ENCODE measurements at regions not wholly inside any gene's neighbourhood (a gene's known extent, or its start where the extent isn't known, plus 50 kb on each side); places are given as distances from the start of the nearest gene placed in this dataset.

DNA sequence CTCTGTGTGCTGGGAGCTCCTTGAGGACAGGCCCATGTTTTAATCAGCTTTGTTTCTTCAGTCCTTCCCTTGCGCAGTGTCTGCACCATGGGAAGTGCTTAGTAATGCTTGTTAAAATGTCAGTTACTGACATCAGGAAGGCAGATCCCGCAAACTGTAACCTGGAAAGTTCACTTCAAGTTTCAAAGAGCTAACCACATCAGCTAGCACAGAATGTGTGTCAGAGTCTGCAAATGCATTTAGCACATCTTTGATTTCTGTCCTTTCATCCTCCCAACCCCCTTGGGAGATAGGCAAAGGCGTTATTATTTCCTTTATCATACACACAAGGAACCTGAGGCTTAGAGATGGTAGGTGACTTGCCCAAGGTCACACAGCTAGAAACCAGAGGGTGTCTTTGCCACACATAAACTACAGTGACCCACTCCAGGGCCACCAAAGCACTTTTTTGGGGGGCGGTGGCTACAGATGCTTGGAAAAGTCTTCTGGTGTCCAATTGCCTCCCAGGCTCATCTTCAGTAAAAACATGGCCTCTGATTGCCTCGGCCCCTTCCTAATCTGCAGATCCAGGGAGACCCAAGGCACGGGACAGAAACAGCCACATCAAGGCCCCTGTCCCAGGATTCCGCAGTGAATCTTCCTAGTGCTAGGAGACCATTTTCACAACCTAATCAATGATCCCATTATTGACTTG lies 116.2 kb upstream of the GPR26 start:
- TF ChIP-seq FOXK2 (IDR thresholded peaks at IDR 0.05), result no peak
- TF ChIP-seq TARDBP (IDR thresholded peaks at IDR 0.05), result no peak
- no peak for TF ChIP-seq HDGF (IDR thresholded peaks at IDR 0.05; ENCODE audit: borderline replicate concordance)
- no peak for TF ChIP-seq FOXM1 (IDR thresholded peaks at IDR 0.05; ENCODE audit: borderline replicate concordance)
- TF ChIP-seq SP1 (IDR thresholded peaks at IDR 0.05), result no peak
- TF ChIP-seq NFRKB (IDR thresholded peaks at IDR 0.05), result no peak
- no peak for TF ChIP-seq PKNOX1 (IDR thresholded peaks at IDR 0.05)
- TF ChIP-seq ARNT (IDR thresholded peaks at IDR 0.05), result no peak
- no peak for TF ChIP-seq CTBP1 (IDR thresholded peaks at IDR 0.05; ENCODE audit: borderline replicate concordance)
- no peak for TF ChIP-seq ELF4 (IDR thresholded peaks at IDR 0.05)
- TF ChIP-seq BHLHE40 (IDR thresholded peaks at IDR 0.05; ENCODE audit: borderline replicate concordance), result no peak

Data from HEK293T (cell line).